NCI-H345 treated with DMSO at 0.1 percent for 48 hours (cell line): ENCODE measurements at regions not wholly inside any gene's neighbourhood (a gene's known extent, or its start where the extent isn't known, plus 50 kb on each side); places are given as distances from the start of the nearest gene placed in this dataset.
"Not testable (repeated sequence)": the region's sequence is repeated elsewhere in the genome, so short reads cannot be mapped to it uniquely, and the experiment has no call there.

Experiments used
- DNase-seq: peaks from one replicate; lab custom pipeline; 2025; ENCODE audit not compliant: unreplicated experiment; lab: John Stamatoyannopoulos, UW

DNA sequence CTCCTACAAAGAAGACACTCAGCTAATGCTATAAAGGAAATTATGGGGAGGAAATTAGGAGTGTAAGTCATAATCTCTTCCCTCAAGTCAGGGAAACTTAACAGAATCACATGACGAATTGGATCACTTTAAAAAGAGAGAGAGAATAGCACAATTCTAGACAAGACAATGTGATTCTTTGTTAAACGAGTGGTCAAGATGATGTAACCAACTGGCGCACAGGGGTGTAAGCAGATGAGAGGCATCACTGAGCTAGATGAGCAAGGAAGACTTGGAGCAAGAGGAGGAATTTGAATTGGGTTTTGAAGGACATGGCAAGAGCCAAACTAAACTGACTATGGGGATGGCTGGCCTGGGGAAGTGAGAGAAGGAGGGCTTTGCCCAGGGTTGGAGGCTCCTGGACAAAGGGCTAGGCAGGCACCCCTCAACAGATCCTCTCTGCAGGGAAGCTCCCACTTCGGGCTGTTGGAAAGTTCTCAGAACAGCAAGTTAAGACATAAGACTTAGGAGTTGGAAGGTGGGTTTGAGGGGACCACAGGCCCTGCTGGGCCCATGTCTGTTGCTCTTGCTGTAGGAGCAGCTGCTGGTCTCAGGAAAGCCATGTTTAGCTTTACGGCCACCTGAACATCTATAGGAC lies 123.9 kb upstream of the GRIK3 start:
- DNase-seq, result no peak

DNA sequence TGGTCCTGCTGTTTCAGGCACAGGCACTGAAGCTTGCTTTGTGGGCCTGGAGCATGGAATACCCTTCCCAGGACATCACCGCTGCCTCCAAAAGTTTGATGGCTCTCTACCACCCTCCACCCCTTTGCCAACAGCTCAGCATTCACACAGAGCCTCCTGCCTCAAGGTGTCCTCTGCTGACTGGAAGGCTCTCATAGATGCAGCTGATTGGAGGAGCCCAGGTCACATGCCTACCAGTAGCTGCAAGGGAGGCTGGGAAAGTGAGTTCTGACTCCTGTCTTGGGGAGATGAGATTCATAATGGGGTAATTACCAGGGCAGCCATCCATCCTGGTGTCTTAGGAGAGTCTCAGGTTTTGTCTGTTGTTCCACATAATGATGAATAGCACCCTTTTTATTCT lies 124.8 kb upstream of the GRIK3 start:
- DNase-seq, result no peak

DNA sequence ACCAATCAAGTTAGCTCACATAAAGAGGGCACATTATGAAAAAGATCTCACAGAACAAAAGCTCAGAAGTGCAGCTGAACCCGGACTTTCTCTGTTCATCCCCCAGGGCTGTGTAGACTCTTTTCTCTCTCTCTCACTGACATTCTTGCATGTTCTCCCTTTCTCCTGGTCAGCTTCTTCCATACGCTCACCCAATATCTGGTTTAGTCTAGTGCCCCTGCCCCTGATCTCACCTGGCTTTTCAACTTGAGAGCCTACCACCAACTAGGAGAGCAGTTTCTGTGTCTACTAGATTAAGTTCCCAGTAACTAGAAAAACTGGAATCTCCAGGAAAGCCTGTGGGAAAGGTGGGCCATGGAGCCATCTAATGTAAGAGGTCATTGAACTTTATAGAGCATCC lies 126.9 kb upstream of the GRIK3 start:
- no peak for DNase-seq

DNA sequence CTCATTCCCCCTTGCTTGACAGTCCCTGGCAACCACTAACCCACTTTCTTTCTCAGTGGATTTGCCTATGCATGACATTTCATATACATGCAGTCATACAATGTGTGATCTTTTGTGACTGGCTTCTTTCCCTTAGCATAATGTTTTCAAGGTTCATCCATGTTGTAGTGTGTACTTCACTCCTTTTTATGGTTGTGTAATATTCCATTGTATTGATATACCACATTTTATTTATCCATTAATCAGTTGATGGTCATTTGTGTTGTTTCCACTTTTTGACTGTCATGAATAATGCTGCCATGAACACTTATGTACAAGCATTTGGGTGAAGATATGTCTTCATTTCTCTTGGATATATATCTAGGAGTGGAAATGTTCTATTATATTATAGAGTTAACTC lies 127.7 kb upstream of the GRIK3 start:
- DNase-seq, result no peak

DNA sequence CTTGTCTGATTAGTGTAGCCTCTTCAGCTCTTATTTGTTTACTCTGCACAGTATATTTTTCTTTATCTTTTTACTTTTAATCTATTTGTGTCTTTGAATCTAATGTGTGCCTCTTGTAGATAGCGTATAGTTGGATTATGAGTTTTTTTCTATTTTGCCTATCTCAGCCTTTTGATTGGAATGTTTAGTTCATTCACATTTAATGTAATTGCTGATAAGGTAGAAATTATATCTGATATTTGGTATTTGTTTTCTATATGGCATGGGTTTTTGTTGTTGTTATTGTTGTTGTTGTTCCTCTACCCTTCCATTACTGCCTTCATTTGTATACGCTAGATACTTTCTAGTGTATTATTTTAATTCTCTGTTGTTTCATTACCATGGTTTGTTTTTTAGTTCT lies 131.7 kb upstream of the GRIK3 start:
- no peak for DNase-seq

DNA sequence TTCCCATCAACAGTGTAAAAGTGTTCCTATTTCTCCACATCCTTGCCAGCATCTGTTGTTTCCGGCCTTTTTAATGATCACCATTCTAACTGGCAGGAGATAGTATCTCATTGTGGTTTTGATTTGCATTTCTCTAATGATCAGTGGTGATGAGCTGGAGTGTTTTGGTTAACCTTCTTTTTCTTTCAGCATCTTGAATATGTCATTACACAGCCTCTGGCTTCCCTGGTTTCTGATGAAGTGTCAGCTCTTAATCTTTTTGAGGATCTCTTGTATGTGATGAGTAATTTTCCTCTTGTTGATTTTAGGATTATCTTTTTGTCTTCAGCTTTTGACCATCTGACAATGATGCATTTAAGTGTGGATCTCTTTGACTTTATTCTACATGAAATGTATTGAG lies 133.2 kb upstream of the GRIK3 start:
- peak; percentile 59 for DNase-seq

DNA sequence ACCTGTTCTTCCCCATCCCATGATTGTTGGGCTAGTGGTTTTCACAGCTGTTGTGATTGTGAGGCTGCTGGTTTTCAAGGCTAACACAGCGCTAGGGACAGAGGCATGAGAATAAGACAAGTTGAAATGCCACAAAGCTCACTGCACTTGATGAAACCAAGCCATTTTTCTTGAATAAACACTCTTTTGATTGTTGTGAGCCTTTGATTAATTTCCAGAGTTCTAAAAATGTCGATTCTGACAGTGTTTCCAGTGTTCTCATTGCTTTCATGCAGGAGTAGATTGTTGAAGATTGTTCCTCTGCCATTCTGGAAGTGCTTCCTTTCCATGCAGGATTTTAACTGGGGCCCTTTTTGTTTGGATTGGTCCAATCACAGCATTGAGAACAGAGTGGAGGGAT lies 134.9 kb upstream of the GRIK3 start:
- DNase-seq, result no peak

DNA sequence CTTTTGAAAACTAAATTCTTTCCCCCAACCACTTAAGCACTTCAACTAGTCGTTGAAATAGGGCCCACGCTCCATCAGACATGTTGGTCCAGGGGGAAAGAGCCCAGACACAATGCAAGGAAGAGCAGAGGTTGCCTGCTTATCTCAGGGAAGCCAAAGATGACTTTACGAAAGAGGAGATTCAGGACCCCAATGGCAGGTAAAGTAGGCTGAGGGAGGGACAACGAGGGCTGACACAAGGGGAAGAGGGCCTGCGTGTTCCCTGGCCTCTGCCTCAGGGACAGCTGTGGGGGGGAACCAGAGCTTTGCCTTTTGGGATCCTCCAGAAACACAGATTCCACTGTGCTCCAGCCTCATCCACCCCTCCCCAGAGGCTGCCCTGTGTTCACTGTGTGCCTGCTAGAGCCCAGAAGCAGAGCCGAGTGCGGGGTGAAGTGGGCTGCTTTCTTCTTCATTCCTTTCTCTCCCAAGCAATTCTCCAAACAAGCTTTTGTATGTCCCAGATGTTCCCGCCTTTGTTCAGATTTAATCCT lies 135.5 kb upstream of the GRIK3 start:
- no peak for DNase-seq

DNA sequence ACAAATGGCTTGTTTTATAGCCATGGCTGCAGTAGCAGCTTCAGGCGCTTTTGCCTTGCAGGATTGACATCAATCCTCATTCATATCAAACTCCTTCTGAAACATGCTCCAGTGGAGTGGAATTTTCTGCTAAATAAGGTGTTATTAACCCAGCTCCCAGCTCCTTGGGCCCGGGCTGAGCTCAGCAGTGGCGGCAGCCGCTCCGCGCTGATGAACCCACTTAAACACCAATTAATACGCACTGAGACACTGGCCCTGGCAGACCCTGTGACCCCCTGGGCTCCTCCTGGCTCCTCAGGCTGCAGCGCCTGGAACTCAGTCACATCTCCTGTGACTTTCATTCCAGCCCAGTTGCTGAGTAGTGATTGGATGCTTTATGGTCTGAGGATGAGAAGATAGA lies 137.4 kb upstream of the GRIK3 start:
- DNase-seq, result no peak

DNA sequence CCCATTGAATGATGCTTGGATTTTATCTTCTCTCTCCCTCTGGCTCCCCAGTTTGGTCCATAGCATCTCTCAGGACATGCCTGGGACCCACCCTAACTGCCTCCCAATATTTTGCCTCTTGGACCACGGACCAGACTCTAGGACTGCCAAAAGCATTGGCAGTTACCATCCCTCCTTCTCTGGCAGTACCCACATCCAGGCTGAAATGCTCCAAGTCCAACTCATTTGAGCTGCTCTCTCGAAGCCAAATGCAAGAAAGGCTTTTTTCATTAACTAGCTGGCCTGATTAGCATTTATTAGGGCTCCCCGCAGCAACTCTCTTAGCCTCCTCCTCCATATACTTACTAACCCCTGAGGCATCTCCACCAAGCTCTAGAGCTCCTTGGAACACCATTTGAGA lies 140.0 kb upstream of the GRIK3 start:
- no peak for DNase-seq

DNA sequence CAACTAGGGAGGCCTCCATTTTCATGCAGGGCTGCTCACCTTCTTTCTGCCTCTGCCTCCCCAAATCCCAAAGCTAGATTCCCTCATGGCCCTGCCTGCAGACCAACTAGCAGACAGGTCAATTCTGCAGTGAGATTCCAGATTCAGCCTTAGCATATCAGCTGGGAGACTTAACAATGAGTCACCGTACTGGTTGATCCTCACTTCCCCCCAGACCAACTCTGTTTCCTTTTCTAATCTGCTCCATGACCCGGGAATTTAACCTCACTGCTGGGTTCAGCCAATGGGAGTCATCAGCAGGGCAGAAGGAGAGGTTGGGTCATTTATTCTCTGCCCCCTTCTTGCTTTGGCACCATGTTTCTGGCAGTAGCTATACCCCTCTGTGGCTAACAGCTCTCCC lies 140.6 kb upstream of the GRIK3 start:
- no peak for DNase-seq

DNA sequence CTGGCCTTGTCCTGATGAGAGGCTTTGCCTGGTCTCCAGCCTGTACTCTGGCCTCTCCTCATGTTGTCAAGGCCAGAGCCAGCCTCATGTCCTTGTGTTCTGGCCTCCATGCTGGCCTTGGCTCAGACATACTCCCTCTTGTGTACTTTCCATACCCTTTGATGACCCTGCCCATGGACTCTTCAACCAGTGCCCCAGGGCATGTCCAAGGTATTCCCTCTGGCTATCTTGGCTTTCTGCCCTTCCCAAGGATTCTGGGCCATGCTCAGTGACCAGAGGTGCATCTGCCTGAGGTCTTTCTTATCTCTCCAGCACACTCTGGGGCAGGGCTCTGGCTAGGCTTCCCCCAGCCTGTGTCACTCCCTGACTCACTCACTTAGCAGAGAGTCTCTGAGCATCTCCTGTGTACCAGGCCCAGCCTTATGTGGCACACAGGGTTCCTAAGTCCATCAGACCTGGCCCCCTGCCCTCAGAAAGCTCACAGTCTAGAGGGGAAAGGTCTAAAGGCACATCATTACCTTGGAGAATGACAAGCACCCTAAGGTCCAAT lies 141.4 kb upstream of the GRIK3 start:
- DNase-seq, result no peak

DNA sequence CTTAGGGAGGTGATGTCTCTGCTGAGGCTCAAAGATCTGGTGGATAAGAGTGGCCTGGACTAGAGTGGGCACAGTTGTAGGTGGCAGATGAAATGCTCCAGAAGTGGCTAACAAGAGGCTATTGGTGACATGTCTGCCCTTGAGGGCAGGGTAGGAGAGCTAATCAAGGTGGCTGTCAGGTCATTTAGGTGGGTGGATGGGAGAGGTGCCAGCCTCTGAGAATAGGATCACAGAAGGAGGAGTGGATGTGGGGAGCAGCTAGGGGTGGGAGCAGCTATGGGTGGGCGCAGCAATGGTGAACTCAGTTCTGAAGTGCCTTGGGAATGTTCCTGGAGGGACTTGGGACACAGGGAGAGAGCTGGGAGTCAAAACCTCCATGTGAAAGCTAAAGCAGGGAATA lies 142.0 kb upstream of the GRIK3 start:
- no peak for DNase-seq

DNA sequence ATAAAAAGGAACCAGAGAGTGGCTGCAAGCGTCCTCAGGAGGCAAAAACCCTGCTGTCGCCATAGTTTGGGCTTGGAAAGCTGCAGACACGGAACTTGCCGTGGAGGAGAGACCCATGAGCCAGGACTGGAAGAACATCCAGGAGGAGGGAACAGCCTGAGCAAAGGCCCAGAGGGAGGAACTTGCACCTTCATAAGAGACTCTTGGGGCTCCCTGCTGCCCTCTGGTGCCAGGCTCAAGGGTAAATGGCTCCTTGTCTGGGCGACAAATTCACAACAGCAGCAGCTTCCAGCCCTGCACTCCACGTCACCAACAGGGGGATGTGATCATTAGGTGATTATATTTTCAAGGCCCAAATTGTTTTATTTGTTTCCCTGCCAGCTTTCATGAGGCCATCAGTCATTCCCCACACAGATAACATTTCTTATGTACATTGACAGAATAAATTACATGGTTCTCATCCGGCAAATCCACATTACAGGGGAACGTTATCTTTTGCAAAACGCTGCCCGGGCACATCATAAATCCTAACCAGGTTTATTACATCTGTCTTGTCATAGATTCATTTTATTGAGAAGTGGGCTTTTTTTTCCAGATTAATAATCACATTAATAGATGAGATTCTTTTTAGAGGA lies 143.0 kb upstream of the GRIK3 start:
- DNase-seq, result peak; percentile 17

DNA sequence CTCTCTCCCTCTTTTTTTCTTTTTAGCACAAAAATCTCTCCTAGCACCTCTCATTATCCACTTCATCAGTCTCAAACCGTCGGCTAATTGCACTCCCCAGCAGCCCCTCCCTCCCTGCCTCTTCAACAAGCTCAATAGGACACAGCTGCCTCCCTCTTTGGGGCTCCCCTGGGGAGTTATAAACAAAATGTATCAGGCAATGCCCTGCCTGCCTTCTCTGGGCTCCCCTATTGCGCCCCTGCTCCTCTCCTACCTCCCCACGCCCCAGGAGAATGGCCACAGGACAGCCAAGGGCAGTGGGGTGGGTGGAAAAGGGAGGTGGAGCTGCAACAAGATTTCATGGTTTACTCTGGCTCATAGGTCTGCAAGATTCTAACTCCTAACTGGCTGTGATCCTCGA lies 147.1 kb upstream of the GRIK3 start:
- peak; percentile 38 for DNase-seq

DNA sequence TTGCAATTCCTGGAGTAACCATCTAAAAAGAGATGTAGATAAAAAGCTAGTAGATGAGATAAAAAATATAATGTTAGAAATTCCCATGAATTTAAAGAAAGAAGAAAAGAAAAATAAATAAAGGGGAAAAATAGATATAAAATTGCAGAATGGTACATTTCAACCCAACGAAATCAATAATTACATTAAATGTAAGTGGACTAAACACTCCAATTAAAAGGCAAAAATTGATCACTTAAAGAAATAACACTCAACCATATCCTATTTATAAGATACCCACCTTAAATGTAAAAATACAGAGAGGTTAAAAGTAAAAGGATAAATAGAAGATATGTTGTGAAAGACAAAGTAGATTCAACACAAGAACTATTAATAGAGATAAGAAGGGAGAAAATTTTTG lies 150.5 kb upstream of the GRIK3 start:
- DNase-seq, result no peak

DNA sequence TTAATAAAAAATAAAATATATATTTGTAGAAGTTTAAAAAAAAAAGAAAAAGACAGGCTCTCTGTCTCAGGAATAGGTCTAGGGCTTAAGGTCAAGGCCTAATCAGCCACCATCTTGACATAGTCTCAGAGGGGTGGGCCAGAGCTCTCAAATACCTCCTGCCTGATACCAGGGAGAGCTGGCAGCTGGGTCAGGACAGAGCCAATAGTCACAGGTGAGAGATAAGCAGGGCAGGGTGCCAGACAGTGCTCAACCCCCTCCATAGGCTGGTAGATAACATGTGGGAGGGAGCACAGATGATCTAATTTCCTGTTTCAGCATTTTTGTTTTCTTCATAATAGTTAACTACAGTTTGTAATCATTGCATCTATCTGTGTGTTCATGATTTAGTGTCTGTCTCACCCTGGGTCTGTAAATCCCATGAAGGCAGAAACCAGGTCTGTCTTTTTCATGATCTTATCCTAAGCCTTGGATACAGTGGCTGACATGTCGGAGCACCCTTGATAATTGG lies 152.0 kb upstream of the GRIK3 start:
- DNase-seq, result no peak

DNA sequence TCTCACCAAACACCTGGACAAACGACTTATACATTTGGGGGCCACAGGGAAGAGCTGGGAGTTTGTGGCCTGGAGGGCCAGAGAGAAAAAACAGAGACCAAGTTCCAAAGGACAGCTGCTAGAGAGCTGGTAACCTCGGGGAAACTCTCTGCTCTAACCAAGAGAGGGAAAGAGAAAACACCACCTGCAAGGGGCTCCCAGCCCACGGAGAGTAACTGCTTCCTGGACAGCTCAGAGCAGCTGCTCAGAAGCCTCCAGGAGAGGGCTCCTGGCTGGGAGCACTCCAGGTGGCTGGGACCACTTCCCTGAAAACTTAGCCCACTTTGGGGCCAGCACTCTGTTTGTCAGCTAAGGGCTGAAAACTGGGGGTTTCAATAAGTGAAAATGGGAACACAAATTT lies 154.8 kb upstream of the GRIK3 start:
- DNase-seq, result peak; percentile 80

DNA sequence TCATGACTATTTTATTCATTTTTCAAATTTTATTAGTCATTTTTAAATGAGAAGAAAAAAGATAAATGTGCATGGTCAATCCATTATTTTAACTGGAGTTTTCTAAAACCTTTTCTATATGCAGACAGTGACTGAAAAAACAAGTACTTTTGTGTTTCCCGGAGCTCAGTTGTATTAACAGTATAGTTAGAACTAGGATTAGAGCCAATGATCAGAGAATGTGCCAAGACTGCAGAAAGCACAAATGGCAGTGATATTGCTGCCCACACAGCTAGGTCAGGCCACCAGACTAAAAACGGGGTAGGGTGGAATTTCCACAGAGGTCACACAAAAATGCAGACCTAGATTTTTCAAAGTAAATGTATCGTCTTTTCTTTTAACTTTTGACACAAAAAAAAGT lies 163.1 kb upstream of the GRIK3 start:
- no peak for DNase-seq

DNA sequence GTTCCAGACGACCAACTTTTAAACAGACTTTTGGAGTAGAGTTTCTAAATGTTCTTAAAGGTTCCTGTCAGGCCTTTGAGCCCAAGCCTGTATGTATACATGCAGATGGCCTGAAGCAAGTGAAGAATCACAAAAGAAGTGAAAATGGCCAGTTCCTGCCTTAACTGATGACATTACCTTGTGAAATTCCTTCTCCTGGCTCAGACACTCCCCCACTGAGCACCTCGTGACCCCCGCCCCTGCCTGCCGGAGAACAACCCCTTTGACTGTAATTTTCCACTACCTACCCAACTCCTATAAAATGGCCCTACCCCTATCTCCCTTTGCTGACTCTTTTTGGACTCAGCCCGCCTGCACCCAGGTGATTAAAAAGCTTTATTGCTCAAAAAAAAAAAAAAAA lies 180.0 kb upstream of the GRIK3 start:
- DNase-seq, result not testable (repeated sequence)

DNA sequence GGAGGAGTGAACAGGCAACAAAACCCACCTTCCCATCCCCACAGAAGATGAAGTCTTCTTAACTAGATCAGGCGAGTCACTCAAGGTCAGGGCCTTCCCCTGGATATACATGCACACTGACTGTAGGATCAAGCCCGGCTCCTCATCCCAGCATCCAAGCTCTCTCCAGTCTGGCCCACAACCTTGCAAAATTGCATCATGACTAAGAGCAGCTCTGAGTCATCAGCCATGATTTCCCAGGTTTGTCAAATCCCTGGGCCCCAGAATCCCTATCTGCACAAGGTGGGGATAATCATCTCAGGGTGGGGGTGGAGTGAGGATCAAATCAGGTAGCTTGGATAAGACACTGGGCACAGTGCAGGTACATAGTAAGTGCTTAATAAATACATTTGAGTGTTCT lies 199.3 kb upstream of the GRIK3 start:
- no peak for DNase-seq

DNA sequence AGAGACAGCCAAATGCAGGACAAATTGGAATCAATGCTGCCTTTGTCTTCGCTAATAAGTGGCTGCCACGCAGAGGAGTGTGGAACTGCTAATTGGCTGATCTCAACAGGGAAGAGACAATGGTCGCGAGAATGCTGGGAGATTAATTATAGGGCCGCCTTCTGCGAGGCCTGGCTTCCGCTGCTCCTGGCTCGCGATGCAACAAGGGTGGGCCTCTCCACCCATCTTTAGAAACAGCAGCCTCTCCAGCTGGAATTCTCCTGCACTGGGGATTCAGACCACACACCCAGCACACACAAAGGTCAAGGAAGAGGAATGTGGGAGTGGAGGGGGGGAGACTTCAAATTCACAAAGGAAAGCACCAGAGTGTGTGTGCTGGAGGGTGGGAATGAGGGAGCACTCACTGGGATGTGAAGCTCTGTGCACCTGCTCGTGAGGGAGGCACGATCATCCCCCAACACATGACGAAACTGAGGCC lies 200.7 kb upstream of the GRIK3 start:
- DNase-seq, result no peak
